EL (cell line): ENCODE measurements at regions not wholly inside any gene's neighbourhood (a gene's known extent, or its start where the extent isn't known, plus 50 kb on each side); places are given as distances from the start of the nearest gene placed in this dataset.

ENCODE experiments used
- DNase-seq: peaks from one replicate; pipeline ENCODE4 v3.0.0-alpha.2; 2016

DNA sequence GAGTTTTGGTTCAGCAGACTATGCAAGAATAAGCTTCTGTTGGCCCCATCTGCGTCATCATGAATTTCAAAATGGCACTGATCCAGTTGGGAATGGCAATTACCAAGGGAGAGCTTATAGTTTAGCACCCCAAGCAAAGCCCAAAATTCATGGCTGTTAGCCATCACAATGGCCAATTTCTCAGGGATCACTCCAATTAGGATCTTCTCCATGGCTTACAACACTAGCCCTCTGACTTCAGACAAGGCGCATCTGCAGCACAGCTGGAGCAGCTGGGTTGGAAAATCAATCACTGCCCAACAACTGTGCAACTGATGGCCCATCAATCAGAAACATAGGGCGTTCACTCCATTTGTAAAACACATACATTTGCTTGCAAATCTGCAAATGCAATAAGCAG is 273.6 kb downstream of the SRBD1 start:
- no peak for DNase-seq

DNA sequence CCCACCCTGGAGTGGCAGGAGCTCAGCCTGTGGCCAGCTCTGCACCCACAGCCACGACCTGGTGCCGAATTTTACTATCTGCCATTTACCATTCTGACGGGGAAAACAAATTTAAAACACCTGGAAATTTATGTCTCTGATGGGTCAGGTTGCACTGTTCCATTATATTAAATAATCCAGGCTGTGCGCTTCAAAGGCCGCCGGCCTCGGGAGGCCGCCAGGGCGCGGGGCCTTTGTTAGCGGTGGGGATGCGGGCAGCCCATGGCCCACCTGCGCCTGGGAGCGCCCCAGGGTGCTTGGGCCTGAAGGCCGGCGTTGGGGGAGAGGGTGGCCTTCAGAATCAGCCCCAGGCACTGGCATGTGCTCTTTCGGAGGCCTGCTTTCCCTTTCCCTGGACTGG is 276.9 kb downstream of the SRBD1 start:
- no peak for DNase-seq

DNA sequence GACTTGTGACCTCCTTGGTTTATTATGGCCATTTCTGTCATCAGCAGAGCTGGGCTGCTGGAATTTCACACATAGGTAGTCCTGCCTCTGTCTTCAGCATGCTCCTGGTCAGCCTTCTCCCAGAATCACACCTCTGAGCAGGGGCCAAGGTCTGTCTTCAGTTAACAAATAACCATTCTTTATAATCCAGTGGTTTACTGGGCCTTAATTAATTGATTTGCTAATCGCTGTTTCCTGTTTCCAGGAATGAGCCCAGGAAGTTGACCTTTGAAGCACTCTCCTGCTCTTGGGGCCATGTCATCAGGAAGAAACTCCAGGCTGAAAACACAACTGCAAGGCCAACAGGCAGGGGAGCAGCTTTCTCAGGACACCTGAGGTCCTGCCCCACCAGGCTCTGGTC is 278.5 kb downstream of the SRBD1 start:
- DNase-seq = no peak

- DNase-seq = no peak
Observed at GRCh38 chr2:45332094-45332493, 279.0 kb downstream of the SRBD1 start.

- no peak for DNase-seq
Observed at GRCh38 chr2:45331410-45331786, 279.7 kb downstream of the SRBD1 start.

GRCh38 chr2:45330637-45331409 is 280.2 kb downstream of the SRBD1 start:
- peak; percentile 18 for DNase-seq

- no peak for DNase-seq
Observed at GRCh38 chr2:45330108-45330507, 281.0 kb downstream of the SRBD1 start.

DNA sequence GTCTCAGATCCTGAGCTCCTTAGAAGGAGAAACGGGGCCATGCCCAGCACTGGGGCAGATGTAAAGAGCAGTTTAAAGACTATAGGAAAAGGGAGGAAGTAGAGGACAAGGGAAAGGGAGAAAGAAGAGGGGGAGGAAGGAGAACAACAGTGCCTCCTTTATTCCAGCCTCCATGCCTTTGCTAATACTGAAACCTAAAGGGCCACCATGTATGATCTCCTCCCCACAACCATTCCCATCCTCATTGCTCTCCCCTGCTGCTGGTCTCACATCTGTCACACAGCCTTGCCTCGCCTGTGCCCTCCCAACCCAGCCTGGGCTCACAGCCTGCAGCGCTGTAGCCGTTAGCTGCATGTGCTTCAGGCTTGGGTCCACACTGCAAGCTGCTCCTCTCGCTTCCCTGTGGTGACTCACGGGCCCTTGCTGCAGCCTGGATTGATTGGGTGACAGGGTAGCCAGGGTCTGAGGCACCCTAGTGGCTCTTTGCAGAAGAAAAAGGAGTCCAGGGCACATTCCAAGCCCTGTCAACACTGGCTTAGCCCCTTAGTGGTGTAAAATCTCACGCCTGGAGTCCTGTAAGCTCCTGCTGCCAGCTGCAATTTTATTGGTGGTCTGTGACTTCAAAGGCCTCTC is 281.9 kb downstream of the SRBD1 start:
- peak; percentile 53 for DNase-seq

DNA sequence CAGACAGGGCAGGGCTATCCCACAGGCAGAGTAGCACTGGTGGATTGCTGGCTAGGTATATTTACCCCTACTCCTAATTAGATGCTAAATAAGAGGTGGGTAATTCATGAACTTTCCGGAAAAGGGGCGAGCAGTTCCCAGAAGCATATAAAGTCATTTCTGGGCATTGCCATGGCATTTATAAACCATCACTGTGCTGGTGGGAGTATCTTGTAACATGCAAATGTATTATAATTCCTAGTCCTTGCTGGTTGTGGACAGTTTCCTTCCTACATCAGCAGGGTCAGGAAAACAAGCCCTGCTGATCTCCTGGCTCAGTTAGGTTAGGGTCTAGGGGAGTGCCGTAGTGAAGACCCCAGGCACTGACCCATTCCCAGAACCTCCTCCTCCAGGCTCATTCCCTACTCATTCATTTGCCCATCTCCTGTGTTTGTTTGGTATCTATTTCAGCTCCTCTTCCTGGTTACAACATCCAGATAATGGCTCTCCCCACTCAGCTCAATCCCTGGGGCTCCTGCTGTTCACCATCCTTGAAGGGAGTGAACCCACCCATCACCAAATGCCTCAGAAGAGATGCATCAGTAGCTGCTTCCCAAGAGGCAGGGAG is 282.7 kb downstream of the SRBD1 start:
- DNase-seq = no peak

DNA sequence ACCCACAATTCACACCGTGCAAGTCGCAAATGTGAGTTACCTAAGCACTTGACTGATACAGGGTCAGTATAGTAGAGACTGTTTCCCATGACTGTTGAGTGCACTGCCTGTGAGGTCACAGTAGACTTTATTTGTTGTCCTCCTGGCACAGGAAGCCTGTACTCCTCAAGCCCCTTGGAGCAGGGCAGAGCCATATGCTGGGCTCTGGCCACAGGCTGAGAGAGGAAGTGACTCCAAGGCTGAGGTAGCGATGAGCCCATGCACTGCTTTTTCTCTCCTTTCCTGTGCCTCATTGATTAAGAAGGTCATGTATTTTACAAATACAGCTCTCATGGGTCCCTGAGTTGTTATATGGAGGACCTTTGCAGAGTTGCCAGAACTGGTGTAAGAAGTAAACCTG is 287.7 kb downstream of the SRBD1 start:
- DNase-seq = no peak

DNA sequence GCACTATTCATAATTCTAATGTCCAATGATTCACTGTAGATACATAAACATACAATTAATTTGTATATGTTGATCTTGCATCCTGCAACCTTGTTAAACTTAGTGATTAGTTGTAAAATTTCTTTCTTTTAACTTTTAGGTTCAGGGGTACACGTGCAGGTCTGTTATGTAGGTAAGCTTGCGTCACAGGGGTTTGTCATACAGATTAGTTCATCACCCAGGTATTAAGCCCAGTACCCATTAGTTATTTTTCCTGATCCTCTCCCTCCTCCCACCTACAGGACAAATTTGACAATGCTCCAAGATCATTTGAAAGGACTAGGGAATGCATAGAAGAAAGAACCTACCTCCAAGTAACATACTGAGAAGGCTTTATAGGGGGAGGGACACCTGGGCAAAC is 290.1 kb downstream of the SRBD1 start:
- no peak for DNase-seq

- no peak for DNase-seq
Observed at GRCh38 chr2:45319683-45320455, 291.2 kb downstream of the SRBD1 start.

- DNase-seq = no peak
Observed at GRCh38 chr2:45318686-45319085, 292.4 kb downstream of the SRBD1 start.

GRCh38 chr2:45316576-45317338 is 294.3 kb downstream of the SRBD1 start:
- peak; percentile 10 for DNase-seq

- peak; percentile 69 for DNase-seq
Observed at GRCh38 chr2:45315861-45316260, 295.2 kb downstream of the SRBD1 start.

- no peak for DNase-seq
Observed at GRCh38 chr2:45312275-45312674, 298.8 kb downstream of the SRBD1 start.

- DNase-seq = no peak
Observed at GRCh38 chr2:45311559-45311958, 299.5 kb downstream of the SRBD1 start.

- DNase-seq = no peak
Observed at GRCh38 chr2:45307147-45307546, 297.9 kb upstream of the SIX2 start.

DNA sequence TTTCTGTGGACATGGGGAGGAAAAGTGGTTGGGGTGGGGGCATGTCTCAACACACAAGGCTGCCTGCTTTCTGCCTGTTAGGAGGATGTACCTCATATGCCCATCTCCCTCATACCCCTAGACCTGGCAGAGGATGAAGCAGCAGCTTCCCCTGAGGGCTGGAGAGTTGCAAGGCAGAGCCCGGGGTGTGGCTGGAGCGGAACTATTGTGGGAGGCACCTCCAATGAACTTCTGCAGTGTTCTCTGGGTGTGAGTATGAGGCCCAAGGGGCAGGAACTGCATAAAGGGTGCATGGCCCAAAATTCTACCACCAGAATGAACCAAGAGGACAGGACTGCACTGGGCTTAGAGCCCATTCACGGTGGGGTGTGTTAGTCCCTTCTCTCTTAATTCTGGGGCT is 296.3 kb upstream of the SIX2 start:
- no peak for DNase-seq

DNA sequence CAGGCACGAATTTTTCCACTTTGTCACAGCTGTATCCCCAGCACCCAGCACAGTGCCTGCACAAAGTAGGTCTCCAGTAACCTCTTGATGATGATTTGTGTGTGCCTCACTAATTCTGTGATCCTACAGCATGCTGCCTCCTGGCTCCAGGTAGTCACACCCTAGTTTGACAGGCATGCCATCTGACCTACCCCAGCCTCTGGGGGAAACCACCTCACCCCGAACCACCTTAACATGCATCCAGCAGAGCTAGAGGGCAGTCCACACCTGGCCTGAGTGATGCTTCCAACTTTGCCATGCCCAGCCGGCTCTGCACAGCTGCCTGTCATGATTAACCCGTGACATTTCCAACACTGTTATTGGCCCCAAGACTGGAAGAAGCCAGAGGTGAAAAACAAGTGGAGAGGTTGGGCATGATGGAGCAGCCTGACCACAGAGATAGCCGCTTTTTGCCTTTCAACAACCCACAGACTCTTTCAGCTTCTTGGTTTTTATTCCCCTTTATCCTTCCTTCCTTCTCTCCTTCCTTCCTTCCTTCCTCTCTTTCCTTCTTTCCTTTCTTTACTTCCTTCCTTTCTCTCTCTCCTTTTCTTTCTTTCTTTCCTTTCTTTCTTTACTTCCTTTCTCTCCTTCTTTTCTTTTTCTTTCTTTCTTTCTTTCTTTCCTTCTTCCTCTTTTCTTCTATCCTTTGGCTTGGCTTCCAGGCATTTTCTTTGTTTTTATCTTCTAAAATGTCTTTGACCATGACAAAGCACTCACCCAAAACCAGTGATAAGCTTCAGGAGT is 294.4 kb upstream of the SIX2 start:
- DNase-seq = no peak

- no peak for DNase-seq
Observed at GRCh38 chr2:45301307-45302277, 292.3 kb upstream of the SIX2 start.
